Middle frontal gyrus (tissue), 1 donor: ENCODE measurements at regions not wholly inside any gene's neighbourhood (a gene's known extent, or its start where the extent isn't known, plus 50 kb on each side); places are given as distances from the start of the nearest gene placed in this dataset.
A peak's percentile ranks its signal among the peaks of the same experiment; 100 is the strongest.
"Not testable (repeated sequence)": the region's sequence is repeated elsewhere in the genome, so short reads cannot be mapped to it uniquely, and the experiment has no call there.

Experiments
- DNase-seq: peaks from one replicate; pipeline ENCODE4 v3.0.0-alpha.2; 2015; ENCODE audit warnings: low spot score; ENCODE audit errors: extremely low spot score

- DNase-seq: no peak
These were observed 202.5 kb upstream of the NMUR2 start for GRCh38 chr5:152607401-152608160.

DNA sequence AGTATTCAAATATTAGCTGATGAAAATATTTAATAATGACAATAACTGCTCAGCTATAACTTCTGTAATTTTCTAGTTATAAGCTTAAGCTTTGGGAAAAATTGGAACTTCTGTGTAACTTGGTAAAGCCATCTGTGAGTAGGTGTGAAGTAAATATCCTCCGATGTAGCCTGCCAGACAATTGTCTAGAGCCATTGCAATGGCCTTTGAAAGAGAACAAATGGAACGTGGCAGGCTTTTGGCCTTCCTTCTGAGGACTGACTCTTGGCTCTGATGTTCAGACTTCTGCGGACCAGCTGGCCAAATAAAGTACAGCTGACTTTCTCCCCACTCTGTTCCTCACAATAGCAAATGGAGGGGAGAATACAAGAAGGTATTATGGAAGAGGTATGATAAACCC lies 203.4 kb upstream of the NMUR2 start:
- DNase-seq: no peak

GRCh38 chr5:152619756-152620155 lies 214.7 kb upstream of the NMUR2 start:
- no peak for DNase-seq

DNA sequence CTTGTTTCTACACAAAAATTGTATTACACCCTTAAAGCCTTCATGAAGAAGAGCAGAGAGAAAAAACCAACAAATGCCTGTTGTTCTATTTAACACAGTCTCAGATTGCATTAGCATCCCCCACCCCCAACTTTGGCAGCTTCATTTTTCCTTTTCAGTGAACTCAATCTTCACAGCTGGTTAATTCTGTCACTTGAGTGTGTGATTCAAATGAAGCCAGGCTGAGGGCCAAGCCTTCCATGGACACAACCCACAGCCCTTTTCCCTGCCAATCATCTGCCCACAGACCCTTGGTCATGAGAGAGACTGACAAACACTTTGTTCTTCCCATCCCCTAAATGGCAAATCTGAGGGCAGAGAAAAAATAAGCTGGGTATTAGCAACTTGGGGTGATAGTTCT lies 217.5 kb upstream of the NMUR2 start:
- no peak for DNase-seq

- DNase-seq: no peak
These were observed 218.9 kb upstream of the NMUR2 start for GRCh38 chr5:152623951-152624350.

DNA sequence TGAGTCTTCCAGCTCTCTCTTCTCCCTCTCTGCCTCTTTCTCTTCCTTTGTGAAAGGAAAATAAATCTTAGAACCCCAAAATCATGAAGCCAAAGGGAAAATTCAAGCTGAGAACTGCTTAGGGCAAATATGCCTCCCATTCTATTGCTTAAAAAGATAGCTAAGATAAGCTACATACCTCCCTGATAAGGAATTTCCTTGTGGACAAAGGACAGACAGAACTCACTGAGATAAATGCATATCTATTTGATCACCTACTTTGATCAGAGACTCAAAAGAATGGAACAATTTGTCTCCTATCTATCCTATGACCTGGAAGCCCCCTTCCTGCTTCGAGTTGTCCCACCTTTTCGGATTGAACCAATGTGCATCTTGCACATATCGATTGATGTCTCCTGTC lies 220.6 kb upstream of the NMUR2 start:
- no peak for DNase-seq

- DNase-seq: no peak
These were observed 226.1 kb upstream of the NMUR2 start for GRCh38 chr5:152631221-152631620.

DNA sequence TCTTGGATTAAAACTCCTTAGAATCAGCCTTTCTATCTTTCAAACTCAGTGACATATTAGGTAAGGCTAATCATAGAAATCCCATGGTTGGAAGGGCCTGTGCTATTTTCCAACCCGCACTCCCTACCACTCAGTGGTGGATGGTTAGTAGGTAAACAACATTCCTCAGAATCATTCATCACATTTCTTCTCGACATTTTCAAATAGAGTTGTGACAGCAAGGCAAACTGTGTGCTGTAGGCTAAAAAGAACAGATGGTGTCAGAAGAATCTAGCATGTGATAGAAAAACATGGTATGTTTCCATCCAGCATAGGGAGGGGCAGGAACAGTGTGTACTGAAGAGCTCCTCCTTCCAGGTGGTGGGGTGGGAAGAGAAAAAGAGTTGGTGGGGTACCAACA lies 227.3 kb upstream of the NMUR2 start:
- DNase-seq: no peak

DNA sequence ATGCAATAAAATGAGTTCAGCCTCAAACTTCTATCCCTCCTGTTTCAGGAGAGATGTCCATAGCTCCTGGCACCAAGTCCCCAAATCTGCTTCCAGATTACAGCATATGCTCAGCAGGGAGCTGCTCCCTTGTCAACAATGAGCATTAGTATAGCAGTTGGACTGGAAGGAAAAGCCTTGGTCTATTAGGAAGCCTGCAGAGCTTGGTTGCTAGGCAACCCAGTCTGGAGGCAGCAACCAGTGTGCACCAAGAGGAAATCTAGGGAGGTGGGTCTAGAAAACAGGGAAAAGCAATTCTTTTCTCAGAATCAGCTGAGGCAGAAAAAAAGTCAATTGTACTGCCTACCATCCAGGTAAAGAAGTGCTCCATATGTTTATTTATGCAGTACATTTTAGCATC lies 229.5 kb upstream of the NMUR2 start:
- DNase-seq: peak; percentile 55

DNA sequence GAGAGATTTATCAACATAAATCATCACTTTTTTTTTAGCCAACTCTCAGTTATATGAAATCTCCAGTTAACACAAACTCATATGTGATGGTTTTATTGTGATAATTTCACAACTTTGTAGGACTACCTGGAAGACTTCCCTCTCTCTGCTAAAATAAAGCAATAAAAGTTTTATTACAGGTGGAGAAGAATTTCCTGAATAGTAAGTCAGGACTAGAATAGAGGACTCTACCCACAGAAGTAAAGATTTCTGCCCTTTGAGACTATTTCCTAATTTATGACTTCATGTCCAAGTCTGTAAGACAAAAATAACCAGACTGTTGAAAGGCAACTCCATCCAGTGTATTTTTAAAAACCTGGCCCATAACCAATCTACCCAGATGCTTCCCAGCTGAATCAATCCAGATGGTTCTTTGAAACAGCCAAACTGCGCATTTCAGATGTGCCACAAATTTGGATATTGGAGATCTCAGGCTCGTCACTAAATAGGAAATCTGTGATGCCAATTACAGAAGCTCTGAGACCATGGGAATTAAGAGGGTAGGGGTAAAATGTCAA lies 234.0 kb upstream of the NMUR2 start:
- peak; percentile 60 for DNase-seq

GRCh38 chr5:152641970-152642805 lies 237.1 kb upstream of the NMUR2 start:
- DNase-seq: no peak

- no peak for DNase-seq
These were observed 237.8 kb upstream of the NMUR2 start for GRCh38 chr5:152642880-152643279.

DNA sequence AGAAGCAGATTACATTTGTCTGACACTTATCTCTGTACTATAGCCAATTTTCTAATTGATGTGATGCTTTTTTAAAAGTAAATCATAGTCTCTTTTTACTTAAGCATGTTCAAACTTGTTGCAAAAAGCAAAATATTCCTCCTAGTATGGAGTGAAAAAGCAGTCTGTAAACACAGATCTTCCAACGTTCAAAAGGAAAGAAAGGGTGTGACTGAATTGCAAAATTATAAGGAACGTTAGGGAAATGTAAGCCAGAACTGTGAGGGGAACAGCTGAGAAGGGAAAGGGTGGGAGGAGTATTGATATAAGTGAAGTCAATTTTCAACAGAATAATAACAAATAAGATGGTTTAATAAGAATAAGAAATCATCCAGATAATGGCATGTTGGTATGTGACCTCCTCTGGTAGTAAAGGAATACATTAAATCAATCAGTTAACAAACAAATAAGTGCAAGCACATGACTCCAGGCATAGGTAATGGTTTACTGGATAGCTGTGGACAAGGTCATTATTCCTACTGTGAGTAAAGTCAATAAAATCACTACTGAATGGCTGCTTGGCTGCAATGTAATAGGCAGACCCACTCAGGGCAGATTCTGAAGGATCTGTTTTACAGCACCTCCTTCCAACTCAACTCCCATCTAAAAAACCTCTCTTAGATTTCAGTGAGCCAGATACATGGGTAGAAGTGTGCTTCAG lies 239.1 kb upstream of the NMUR2 start:
- no peak for DNase-seq

DNA sequence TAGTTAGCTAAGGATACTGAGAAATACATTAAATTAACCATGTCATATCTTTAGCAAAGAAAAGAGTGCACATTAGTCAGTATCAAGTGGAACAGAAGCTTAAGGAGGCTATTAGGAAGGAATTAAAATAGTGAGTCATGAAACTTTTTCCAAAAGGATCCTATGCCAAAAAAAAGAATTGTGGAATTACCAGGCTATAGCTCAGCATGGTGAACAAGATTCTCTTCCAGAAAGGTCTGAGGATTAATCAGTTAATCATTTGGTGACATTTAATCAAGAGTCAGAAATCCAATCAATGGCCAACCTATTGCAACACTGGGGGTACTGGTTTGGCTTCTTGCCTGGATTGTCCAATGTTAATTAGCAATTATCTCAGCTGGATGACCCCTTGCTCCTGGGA lies 244.5 kb upstream of the NMUR2 start:
- DNase-seq: no peak

GRCh38 chr5:152650413-152650812 lies 245.3 kb upstream of the NMUR2 start:
- no peak for DNase-seq

GRCh38 chr5:152659470-152659869 lies 254.4 kb upstream of the NMUR2 start:
- DNase-seq: not testable (repeated sequence)

GRCh38 chr5:152673601-152674000 lies 268.5 kb upstream of the NMUR2 start:
- no peak for DNase-seq

DNA sequence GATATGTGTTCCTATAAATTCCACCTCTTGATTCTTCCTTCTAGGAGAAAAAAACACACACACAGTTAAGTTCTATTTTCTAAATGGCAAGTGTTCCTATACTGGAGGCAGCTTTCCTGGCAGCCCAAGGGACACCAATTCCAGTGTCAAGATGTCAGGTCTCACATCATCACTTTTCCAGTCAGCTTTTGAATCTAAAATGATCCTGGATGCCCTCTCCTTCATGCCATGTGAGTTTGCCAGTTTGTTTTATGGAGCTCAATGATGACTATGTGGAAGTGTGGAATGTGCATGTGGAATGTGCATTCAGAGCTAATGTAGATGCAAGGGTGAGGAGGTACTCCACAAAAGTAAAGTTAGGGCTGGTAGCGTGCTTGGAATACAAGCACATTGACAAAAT lies 269.3 kb upstream of the NMUR2 start:
- no peak for DNase-seq

DNA sequence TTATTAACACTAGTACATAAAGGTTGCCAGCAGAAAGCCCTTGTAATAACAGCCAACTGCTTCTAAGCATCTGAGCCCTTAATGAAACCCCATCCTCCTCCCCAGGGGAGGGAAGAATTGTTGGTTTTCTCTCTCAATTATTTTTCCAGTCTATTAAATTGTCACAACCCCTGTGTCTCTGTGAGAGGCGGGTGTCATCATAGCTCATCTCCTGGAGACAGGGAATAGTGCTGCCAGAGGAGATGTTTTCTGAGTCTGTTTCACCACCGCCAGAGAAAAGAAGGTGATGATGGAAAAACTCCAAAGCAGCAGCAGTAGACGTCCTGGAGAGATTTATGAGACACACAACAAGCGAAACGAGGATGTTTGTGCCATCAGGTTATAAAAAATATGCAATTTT lies 271.1 kb upstream of the NMUR2 start:
- no peak for DNase-seq

GRCh38 chr5:152683205-152683604 lies 278.1 kb upstream of the NMUR2 start:
- DNase-seq: no peak

GRCh38 chr5:152686931-152687330 lies 281.9 kb upstream of the NMUR2 start:
- no peak for DNase-seq
